ENCODE measurements at regions not wholly inside any gene's neighbourhood (a gene's known extent, or its start where the extent isn't known, plus 50 kb on each side); places are given as distances from the start of the nearest gene placed in this dataset.

DNA sequence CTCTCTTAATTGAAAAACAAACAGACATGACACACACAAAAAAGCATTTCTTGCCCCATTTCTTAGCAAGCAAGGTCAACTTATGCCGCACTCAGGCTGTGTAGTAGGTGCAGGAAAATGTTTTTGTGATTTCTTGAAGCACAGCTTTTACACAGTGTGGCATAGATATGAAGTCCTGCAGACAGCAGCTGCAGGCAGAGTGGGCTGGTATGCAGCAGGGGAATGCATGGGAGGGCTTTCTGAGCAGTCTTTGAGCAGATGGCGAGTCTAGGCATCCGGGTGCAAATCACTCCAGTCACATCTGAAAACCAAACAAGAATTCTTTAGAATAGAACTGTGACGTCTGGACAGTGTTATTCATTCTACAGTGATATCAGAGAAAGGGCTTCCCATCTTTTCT is 87.5 kb downstream of the BLID start:
- TF ChIP-seq, protein P1, sequence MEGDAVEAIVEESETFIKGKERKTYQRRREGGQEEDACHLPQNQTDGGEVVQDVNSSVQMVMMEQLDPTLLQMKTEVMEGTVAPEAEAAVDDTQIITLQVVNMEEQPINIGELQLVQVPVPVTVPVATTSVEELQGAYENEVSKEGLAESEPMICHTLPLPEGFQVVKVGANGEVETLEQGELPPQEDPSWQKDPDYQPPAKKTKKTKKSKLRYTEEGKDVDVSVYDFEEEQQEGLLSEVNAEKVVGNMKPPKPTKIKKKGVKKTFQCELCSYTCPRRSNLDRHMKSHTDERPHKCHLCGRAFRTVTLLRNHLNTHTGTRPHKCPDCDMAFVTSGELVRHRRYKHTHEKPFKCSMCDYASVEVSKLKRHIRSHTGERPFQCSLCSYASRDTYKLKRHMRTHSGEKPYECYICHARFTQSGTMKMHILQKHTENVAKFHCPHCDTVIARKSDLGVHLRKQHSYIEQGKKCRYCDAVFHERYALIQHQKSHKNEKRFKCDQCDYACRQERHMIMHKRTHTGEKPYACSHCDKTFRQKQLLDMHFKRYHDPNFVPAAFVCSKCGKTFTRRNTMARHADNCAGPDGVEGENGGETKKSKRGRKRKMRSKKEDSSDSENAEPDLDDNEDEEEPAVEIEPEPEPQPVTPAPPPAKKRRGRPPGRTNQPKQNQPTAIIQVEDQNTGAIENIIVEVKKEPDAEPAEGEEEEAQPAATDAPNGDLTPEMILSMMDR (IDR thresholded peaks at IDR 0.05) = no peak
- no peak for TF ChIP-seq EZH2 (IDR thresholded peaks at IDR 0.05; ENCODE audit: borderline replicate concordance, insufficient read depth, low read depth, low read length, poor library complexity, severe bottlenecking)
